H9 (cell line): ENCODE measurements at regions not wholly inside any gene's neighbourhood (a gene's known extent, or its start where the extent isn't known, plus 50 kb on each side); places are given as distances from the start of the nearest gene placed in this dataset.

Experiments used
- DNase-seq: peaks from one replicate; pipeline ENCODE4 v3.0.0-alpha.2; 2017
- H2AFZ ChIP-seq: one replicate; pipeline ENCODE4 v1.6.1; 2013; ENCODE audit warnings: mild to moderate bottlenecking, low read length, control low read depth, moderate library complexity
- H2AK5ac ChIP-seq: 2 replicates; pipeline ENCODE4 v1.6.1; 2013; ENCODE audit warnings: low read length, control low read depth, mixed read lengths; ENCODE audit not compliant: insufficient read length
- H2BK120ac ChIP-seq: one replicate; pipeline ENCODE4 v1.6.1; 2013; ENCODE audit warnings: low read depth, mild to moderate bottlenecking, low read length, control low read depth, inconsistent platforms; ENCODE audit not compliant: poor library complexity, severe bottlenecking
- H2BK12ac ChIP-seq: 2 replicates; pipeline ENCODE4 v1.6.1; 2013; ENCODE audit warnings: low read length, control low read depth, mixed read lengths, low read depth; ENCODE audit not compliant: insufficient read length
- H2BK15ac ChIP-seq: 2 replicates; pipeline ENCODE4 v1.6.1; 2013; ENCODE audit warnings: low read depth, low read length, control low read depth
- H2BK20ac ChIP-seq: one replicate; pipeline ENCODE4 v1.6.1; 2013; ENCODE audit warnings: low read depth, mild to moderate bottlenecking, low read length, control low read depth, inconsistent platforms; ENCODE audit not compliant: poor library complexity, severe bottlenecking
- H2BK5ac ChIP-seq: 2 replicates; pipeline ENCODE4 v1.6.1; 2013; ENCODE audit warnings: low read length, control low read depth, mixed read lengths; ENCODE audit not compliant: insufficient read length
- H3K14ac ChIP-seq: 2 replicates; pipeline ENCODE4 v1.6.1; 2013; ENCODE audit warnings: low read length, control low read depth; ENCODE audit not compliant: insufficient read depth
- H3K18ac ChIP-seq: 2 replicates; pipeline ENCODE4 v1.6.1; 2013; ENCODE audit warnings: low read depth, mild to moderate bottlenecking, mixed read lengths, low read length, control low read depth; ENCODE audit not compliant: insufficient read length
- H3K23ac ChIP-seq: 2 replicates; pipeline ENCODE4 v1.6.1; 2013; ENCODE audit warnings: low read length, control low read depth, mixed read lengths, low read depth; ENCODE audit not compliant: insufficient read length
- H3K23me2 ChIP-seq: 2 replicates; pipeline ENCODE4 v1.6.1; 2013; ENCODE audit warnings: low read depth, mild to moderate bottlenecking, mixed read lengths, low read length, control low read depth; ENCODE audit not compliant: insufficient read length, poor library complexity, severe bottlenecking
- H3K27ac ChIP-seq: 2 replicates; pipeline ENCODE4 v1.5.1; 2013; ENCODE audit warnings: low read length, control low read depth, mixed read lengths, low read depth; ENCODE audit not compliant: insufficient read length
- H3K27me3 ChIP-seq: 2 replicates; pipeline ENCODE4 v1.6.1; 2013; ENCODE audit warnings: low read length, control low read depth, inconsistent platforms; ENCODE audit not compliant: insufficient read depth
- H3K4ac ChIP-seq: 2 replicates; pipeline ENCODE4 v1.6.1; 2013; ENCODE audit warnings: low read depth, mild to moderate bottlenecking, control low read depth, inconsistent platforms, low read length, moderate library complexity
- H3K4me1 ChIP-seq: 2 replicates; pipeline ENCODE4 v1.6.1; 2013; ENCODE audit warnings: low read length, control low read depth, inconsistent platforms; ENCODE audit not compliant: insufficient read depth
- H3K4me2 ChIP-seq: 2 replicates; pipeline ENCODE4 v1.6.1; 2013; ENCODE audit warnings: low read length, control low read depth, mixed read lengths; ENCODE audit not compliant: insufficient read length, insufficient read depth
- H3K56ac ChIP-seq: 2 replicates; pipeline ENCODE4 v1.6.1; 2013; ENCODE audit warnings: low read depth, mild to moderate bottlenecking, mixed read lengths, low read length, control low read depth; ENCODE audit not compliant: insufficient read length
- H3K79me1 ChIP-seq: 2 replicates; pipeline ENCODE4 v1.6.1; 2013; ENCODE audit warnings: low read depth, mild to moderate bottlenecking, moderate library complexity, low read length, control low read depth, inconsistent platforms; ENCODE audit not compliant: insufficient read depth, poor library complexity, severe bottlenecking
- H3K79me2 ChIP-seq: 2 replicates; pipeline ENCODE4 v1.6.1; 2013; ENCODE audit warnings: low read length, control low read depth, inconsistent platforms; ENCODE audit not compliant: insufficient read depth
- H3K9ac ChIP-seq: 2 replicates; pipeline ENCODE4 v1.6.1; 2013; ENCODE audit warnings: low read length, control low read depth, mixed read lengths; ENCODE audit not compliant: insufficient read length; ENCODE audit errors: extremely low read depth
- H3K9me3 ChIP-seq: one replicate; pipeline ENCODE4 v1.6.1; 2013; ENCODE audit warnings: low read depth, low read length, inconsistent platforms; ENCODE audit not compliant: control insufficient read depth
- H3T11ph ChIP-seq: one replicate; pipeline ENCODE4 v1.6.1; 2013; ENCODE audit warnings: mild to moderate bottlenecking, low read length, control low read depth, inconsistent platforms
- H4K20me1 ChIP-seq: one replicate; pipeline ENCODE4 v1.6.1; 2013; ENCODE audit not compliant: control insufficient read depth, insufficient read length, insufficient read depth
- H4K5ac ChIP-seq: 2 replicates; pipeline ENCODE4 v1.6.1; 2013; ENCODE audit warnings: low read depth, mild to moderate bottlenecking, mixed read lengths, low read length, control low read depth; ENCODE audit not compliant: insufficient read length
- H4K8ac ChIP-seq: replicated peaks from 2 replicates; pipeline ENCODE4 v1.6.1; 2013; ENCODE audit warnings: low read length, control low read depth, mixed read lengths, low read depth; ENCODE audit not compliant: insufficient read length
- H4K91ac ChIP-seq: 2 replicates; pipeline ENCODE4 v1.6.1; 2013; ENCODE audit warnings: low read depth, mild to moderate bottlenecking, moderate library complexity, mixed read lengths, low read length, control low read depth; ENCODE audit not compliant: insufficient read length
- H3K27ac Mint-ChIP-seq, 3 experiments: 2 replicates in 2 of 3; 3 replicates in 1 of 3; pipeline ENCODE4 v1.8.0; 2020 to 2021; ENCODE audit warnings: mixed read lengths in 3 of 3, mild to moderate bottlenecking in 1 of 3, moderate library complexity in 1 of 3
- H3K27me3 Mint-ChIP-seq: 2 replicates; pipeline ENCODE4 v1.8.0; 2021; ENCODE audit warnings: low read depth, mild to moderate bottlenecking, moderate library complexity, mixed read lengths
- H3K36me3 Mint-ChIP-seq, 3 experiments: 2 replicates in 2 of 3; 3 replicates in 1 of 3; pipeline ENCODE4 v1.8.0; 2020 to 2021; ENCODE audit warnings: low read depth in 3 of 3, mixed read lengths in 3 of 3; ENCODE audit not compliant: insufficient read depth in 1 of 3
- H3K4me1 Mint-ChIP-seq, 2 experiments: 2 replicates each; pipeline ENCODE4 v1.8.0; 2020; ENCODE audit warnings: mixed read lengths in 2 of 2
- H3K4me3 Mint-ChIP-seq, 2 experiments: 2 replicates in 1 of 2; 3 replicates in 1 of 2; pipeline ENCODE4 v1.8.0; 2020 to 2021; ENCODE audit warnings: mild to moderate bottlenecking in 2 of 2, mixed read lengths in 2 of 2, moderate library complexity in 1 of 2
- H3K9me3 Mint-ChIP-seq, 2 experiments: 2 replicates in 1 of 2; 3 replicates in 1 of 2; pipeline ENCODE4 v1.8.0; 2020; ENCODE audit warnings: mild to moderate bottlenecking in 2 of 2, mixed read lengths in 2 of 2, moderate library complexity in 1 of 2
- CTCF ChIP-seq: fragments of 200-600 bp; sonication (generic); conservative IDR thresholded peaks from 3 replicates; pipeline ENCODE4 v1.8.0; 2021; ENCODE audit warnings: antibody characterized with exemption, mild to moderate bottlenecking
- WGBS: extraction: QIAGEN DNeasy Blood & Tissue Kit; methylation state at CpG from one replicate; pipeline ENCODE4 v1.1.7; 2013; ENCODE audit warnings: missing lambda C conversion rate, low lambda C conversion rate, mixed read lengths; ENCODE audit not compliant: insufficient read length; ENCODE audit errors: extremely low coverage; 5-methylcytosine and 5-hydroxymethylcytosine counted together

DNA sequence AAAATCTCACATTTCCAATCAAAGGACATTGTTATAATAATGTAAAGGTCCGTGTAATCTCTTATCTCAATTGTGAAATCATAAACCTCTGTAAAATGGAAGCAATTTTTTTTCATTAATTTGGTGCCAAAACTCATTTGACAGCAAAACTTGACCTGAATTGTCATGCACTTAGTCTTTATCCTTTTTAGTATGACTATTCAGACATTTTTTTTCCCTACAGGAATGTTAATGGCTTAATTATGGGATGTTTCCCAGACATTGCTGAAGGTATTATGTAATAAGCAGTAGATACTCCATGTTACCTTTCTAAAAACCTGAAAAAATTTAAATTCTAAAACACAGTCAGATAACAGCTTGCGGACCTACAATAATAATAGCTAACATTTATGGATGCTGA lies 228.9 kb downstream of the LHFPL1 start:
- Histone ChIP-seq H3K79me2 (no peaks in the 10 kb centered on the region), H3K79me1 (no peaks in the 10 kb centered on the region), H4K8ac (no peak overlapping the region), H3T11ph (no peak overlapping the region), H3K27ac (no peak overlapping the region), H4K5ac (no peak overlapping the region), H3K23me2 (no peaks in the 10 kb centered on the region), H2BK5ac (no peak overlapping the region), H3K4ac (no peak overlapping the region), H3K9ac (no peak overlapping the region), H2BK20ac (no peak overlapping the region), H2AK5ac (no peak overlapping the region), H3K23ac (no peak overlapping the region), H2BK15ac (no peak overlapping the region), H2BK120ac (no peak overlapping the region), H4K91ac (no peak overlapping the region), H3K9me3 (no peaks in the 10 kb centered on the region), H3K56ac (no peak overlapping the region), H3K14ac (no peak overlapping the region), H3K27me3 (no peaks in the 10 kb centered on the region), H2AFZ (no peak overlapping the region), H3K4me1 (no peaks in the 10 kb centered on the region), H3K4me2 (no peak overlapping the region), H3K18ac (no peak overlapping the region), H4K20me1 (no peaks in the 10 kb centered on the region), H2BK12ac (no peak overlapping the region)
- no peak overlapping the region for H3K4me3 Mint-ChIP-seq
- no peaks in the 10 kb centered on the region for H3K9me3 Mint-ChIP-seq
- no peak overlapping the region for H3K27ac Mint-ChIP-seq
- H3K36me3 Mint-ChIP-seq = no peaks in the 10 kb centered on the region
- DNase-seq = no peak
- TF ChIP-seq CTCF = no peak
- peaks cover 8 to 13% of the 10 kb centered on the region in 2 experiments; a peak in 3 of 4 replicates for H3K4me1 Mint-ChIP-seq
- H3K27me3 Mint-ChIP-seq = peaks cover 2% of the 10 kb centered on the region; the same call in 1 of the 2 replicates
- WGBS = no CpG with 5 or more reads among the region's 2 CpGs
